ENCODE measurements at regions not wholly inside any gene's neighbourhood (a gene's known extent, or its start where the extent isn't known, plus 50 kb on each side); places are given as distances from the start of the nearest gene placed in this dataset.
"Not testable (repeated sequence)": the region's sequence is repeated elsewhere in the genome, so short reads cannot be mapped to it uniquely, and the experiment has no call there.

DNA sequence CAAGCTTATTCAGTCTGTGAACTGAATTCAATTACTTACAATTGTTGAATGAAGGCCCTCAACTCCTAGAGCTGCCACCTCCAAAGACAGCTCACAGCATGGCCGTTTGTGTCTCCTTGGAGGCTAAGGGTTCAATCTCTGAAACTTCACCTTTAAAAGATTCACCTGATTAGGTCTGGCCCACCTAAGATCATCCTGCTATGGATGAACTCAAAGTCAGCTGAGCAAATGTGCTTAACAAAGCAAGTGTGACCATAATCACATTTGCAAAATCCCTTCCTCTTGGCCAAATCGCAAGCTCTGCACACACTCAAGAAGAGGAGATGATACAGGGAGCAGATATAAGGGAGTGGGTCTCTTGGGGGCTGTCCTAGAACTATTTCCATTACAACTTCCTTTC, 105.0 kb upstream of the FAM90A1 start:
- TF ChIP-seq, protein P1, sequence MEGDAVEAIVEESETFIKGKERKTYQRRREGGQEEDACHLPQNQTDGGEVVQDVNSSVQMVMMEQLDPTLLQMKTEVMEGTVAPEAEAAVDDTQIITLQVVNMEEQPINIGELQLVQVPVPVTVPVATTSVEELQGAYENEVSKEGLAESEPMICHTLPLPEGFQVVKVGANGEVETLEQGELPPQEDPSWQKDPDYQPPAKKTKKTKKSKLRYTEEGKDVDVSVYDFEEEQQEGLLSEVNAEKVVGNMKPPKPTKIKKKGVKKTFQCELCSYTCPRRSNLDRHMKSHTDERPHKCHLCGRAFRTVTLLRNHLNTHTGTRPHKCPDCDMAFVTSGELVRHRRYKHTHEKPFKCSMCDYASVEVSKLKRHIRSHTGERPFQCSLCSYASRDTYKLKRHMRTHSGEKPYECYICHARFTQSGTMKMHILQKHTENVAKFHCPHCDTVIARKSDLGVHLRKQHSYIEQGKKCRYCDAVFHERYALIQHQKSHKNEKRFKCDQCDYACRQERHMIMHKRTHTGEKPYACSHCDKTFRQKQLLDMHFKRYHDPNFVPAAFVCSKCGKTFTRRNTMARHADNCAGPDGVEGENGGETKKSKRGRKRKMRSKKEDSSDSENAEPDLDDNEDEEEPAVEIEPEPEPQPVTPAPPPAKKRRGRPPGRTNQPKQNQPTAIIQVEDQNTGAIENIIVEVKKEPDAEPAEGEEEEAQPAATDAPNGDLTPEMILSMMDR (IDR thresholded peaks at IDR 0.05): not testable (repeated sequence)
- TF ChIP-seq ZFX (IDR thresholded peaks at IDR 0.05; ENCODE audit: borderline replicate concordance): not testable (repeated sequence)

Measured in 22Rv1 (cell line).